Ishikawa (cell line): ENCODE measurements at regions not wholly inside any gene's neighbourhood (a gene's known extent, or its start where the extent isn't known, plus 50 kb on each side); places are given as distances from the start of the nearest gene placed in this dataset.

Experiments used
- CEBPB ChIP-seq: IDR thresholded peaks from 2 replicates; pipeline ENCODE4 v1.6.1; 2012
- EP300 ChIP-seq: IDR thresholded peaks from 2 replicates; pipeline ENCODE4 v1.6.1; 2012; ENCODE audit warnings: borderline replicate concordance
- MAX ChIP-seq: IDR thresholded peaks from 2 replicates; pipeline ENCODE4 v1.6.1; 2012
- TF ChIP-seq, protein P1 (sequence below): IDR thresholded peaks from 2 replicates; pipeline ENCODE4 v1.6.1; 2012; ENCODE audit warnings: low read depth, mild to moderate bottlenecking

DNA sequence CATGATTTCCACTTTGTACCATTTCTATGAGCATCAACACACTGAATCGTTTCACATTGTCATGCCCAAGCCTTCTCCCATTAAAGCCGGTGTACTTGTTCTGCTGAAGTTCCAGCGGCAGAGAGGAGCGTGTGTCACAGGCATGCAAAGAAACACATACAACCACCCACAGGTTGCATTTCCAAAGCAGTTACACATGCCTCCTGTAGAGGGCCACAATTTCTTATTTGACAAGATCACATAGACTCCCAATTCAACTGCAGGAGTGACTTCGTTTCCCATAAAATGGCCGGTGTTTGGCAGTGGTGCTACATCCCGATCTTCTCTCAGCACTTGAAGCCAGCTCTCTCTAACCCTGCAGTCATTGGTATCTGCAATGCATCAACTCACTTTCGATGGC lies 992.6 kb downstream of the NLGN4X start:
- TF ChIP-seq MAX: no peak
- TF ChIP-seq, protein P1, sequence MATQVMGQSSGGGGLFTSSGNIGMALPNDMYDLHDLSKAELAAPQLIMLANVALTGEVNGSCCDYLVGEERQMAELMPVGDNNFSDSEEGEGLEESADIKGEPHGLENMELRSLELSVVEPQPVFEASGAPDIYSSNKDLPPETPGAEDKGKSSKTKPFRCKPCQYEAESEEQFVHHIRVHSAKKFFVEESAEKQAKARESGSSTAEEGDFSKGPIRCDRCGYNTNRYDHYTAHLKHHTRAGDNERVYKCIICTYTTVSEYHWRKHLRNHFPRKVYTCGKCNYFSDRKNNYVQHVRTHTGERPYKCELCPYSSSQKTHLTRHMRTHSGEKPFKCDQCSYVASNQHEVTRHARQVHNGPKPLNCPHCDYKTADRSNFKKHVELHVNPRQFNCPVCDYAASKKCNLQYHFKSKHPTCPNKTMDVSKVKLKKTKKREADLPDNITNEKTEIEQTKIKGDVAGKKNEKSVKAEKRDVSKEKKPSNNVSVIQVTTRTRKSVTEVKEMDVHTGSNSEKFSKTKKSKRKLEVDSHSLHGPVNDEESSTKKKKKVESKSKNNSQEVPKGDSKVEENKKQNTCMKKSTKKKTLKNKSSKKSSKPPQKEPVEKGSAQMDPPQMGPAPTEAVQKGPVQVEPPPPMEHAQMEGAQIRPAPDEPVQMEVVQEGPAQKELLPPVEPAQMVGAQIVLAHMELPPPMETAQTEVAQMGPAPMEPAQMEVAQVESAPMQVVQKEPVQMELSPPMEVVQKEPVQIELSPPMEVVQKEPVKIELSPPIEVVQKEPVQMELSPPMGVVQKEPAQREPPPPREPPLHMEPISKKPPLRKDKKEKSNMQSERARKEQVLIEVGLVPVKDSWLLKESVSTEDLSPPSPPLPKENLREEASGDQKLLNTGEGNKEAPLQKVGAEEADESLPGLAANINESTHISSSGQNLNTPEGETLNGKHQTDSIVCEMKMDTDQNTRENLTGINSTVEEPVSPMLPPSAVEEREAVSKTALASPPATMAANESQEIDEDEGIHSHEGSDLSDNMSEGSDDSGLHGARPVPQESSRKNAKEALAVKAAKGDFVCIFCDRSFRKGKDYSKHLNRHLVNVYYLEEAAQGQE: no peak
- no peak for TF ChIP-seq EP300
- TF ChIP-seq CEBPB: no peak
